Neural cell (in vitro differentiated cells): ENCODE measurements at regions not wholly inside any gene's neighbourhood (a gene's known extent, or its start where the extent isn't known, plus 50 kb on each side); places are given as distances from the start of the nearest gene placed in this dataset.

Experiments
- H2AFZ ChIP-seq: fragments of 200-600, 300-800 bp; sonication (generic), shearing (Covaris generic); 2 replicates; pipeline ENCODE4 v1.6.0; 2014; ENCODE audit warnings: low read depth, mild to moderate bottlenecking, antibody characterized with exemption, low read length, moderate library complexity
- H3F3A ChIP-seq: fragments of 200-600 bp; shearing (Covaris generic); 2 replicates; pipeline ENCODE4 v1.6.1; 2016; ENCODE audit warnings: mild to moderate bottlenecking, moderate library complexity, mixed read lengths, antibody characterized with exemption, low read length; ENCODE audit not compliant: insufficient read depth, poor library complexity, severe bottlenecking
- H3K27ac ChIP-seq: fragments of 200-600, 300-800 bp; sonication (generic), shearing (Covaris generic); 2 replicates; pipeline ENCODE4 v1.5.1; 2014; ENCODE audit warnings: mild to moderate bottlenecking, low read length, moderate library complexity
- H3K27me3 ChIP-seq: fragments of 300-800, 200-600 bp; sonication (generic), shearing (Covaris generic); 2 replicates; pipeline ENCODE4 v1.6.0; 2014; ENCODE audit warnings: mild to moderate bottlenecking, low read depth, low read length, moderate library complexity; ENCODE audit not compliant: insufficient read depth
- H3K36me3 ChIP-seq: fragments of 300-800, 200-600 bp; sonication (generic), shearing (Covaris generic); 2 replicates; pipeline ENCODE4 v1.5.1; 2014; ENCODE audit warnings: mild to moderate bottlenecking, antibody characterized with exemption, low read length, moderate library complexity; ENCODE audit not compliant: insufficient read depth
- H3K4me2 ChIP-seq: fragments of 300-800, 200-600 bp; sonication (generic), shearing (Covaris generic); 2 replicates; pipeline ENCODE4 v1.6.0; 2014; ENCODE audit warnings: mild to moderate bottlenecking, low read length
- H3K4me3 ChIP-seq: fragments of 300-800, 200-600 bp; sonication (generic), shearing (Covaris generic); 2 replicates; pipeline ENCODE4 v1.5.1; 2014; ENCODE audit warnings: mild to moderate bottlenecking, low read length, moderate library complexity
- H3K79me2 ChIP-seq: fragments of 200-600 bp; shearing (Covaris generic); replicated peaks from 2 replicates; pipeline ENCODE4 v1.6.0; 2014; ENCODE audit warnings: mild to moderate bottlenecking, low read length, moderate library complexity; ENCODE audit not compliant: insufficient read depth
- H3K9ac ChIP-seq: fragments of 300-800, 200-600 bp; sonication (generic), shearing (Covaris generic); 2 replicates; pipeline ENCODE4 v1.6.1; 2016; ENCODE audit warnings: mild to moderate bottlenecking, low read length, mixed read lengths
- H3K9me2 ChIP-seq: fragments of 200-600 bp; shearing (Covaris generic); 2 replicates; pipeline ENCODE4 v1.6.1; 2016; ENCODE audit warnings: mild to moderate bottlenecking, low read length, mixed read lengths; ENCODE audit not compliant: insufficient read depth
- H3K9me3 ChIP-seq: fragments of 200-600, 300-800 bp; sonication (generic), shearing (Covaris generic); 2 replicates; pipeline ENCODE4 v1.6.1; 2016; ENCODE audit warnings: mild to moderate bottlenecking, mixed run types, low read length, moderate library complexity, mixed read lengths
- H4K20me1 ChIP-seq: fragments of 200-600 bp; shearing (Covaris generic); 2 replicates; pipeline ENCODE4 v1.6.1; 2016; ENCODE audit warnings: mild to moderate bottlenecking, mixed run types; ENCODE audit not compliant: insufficient read depth
- CTCF ChIP-seq: fragments of 450-650 bp; IDR thresholded peaks from 2 replicates; pipeline ENCODE4 v1.5.1; 2014; ENCODE audit warnings: antibody characterized with exemption, mild to moderate bottlenecking, moderate library complexity; ENCODE audit not compliant: poor library complexity, severe bottlenecking
- EP300 ChIP-seq: fragments of 450-650 bp; conservative IDR thresholded peaks from 2 replicates; pipeline ENCODE4 v1.6.1; 2014; ENCODE audit warnings: antibody characterized with exemption, mild to moderate bottlenecking, moderate library complexity; ENCODE audit not compliant: poor library complexity, severe bottlenecking
- EZH2 ChIP-seq: fragments of 200-600, 300-800 bp; shearing (Covaris generic), sonication (generic); IDR thresholded peaks from 2 replicates; pipeline ENCODE4 v1.6.1; 2014; ENCODE audit warnings: antibody characterized with exemption, low read length, borderline replicate concordance, mild to moderate bottlenecking; ENCODE audit not compliant: insufficient read depth, poor library complexity, severe bottlenecking
- MXI1 ChIP-seq: fragments of 450-650 bp; conservative IDR thresholded peaks from 2 replicates; pipeline ENCODE4 v1.6.1; 2014; ENCODE audit warnings: antibody characterized with exemption, mild to moderate bottlenecking; ENCODE audit not compliant: poor library complexity, severe bottlenecking
- RAD21 ChIP-seq: fragments of 450-650 bp; conservative IDR thresholded peaks from 2 replicates; pipeline ENCODE4 v1.6.1; 2014; ENCODE audit warnings: antibody characterized with exemption, mild to moderate bottlenecking, moderate library complexity
- TAF1 ChIP-seq: IDR thresholded peaks from 2 replicates; pipeline ENCODE4 v1.6.1; 2012; ENCODE audit warnings: low read depth

- H3K9me2 ChIP-seq, result no peaks in the 10 kb centered on the region
- no peaks in the 10 kb centered on the region for H4K20me1 ChIP-seq
Observed at GRCh38 chr2:226017537-226017936, 618.0 kb downstream of the NYAP2 start.

GRCh38 chr2:226017107-226017506 lies 617.6 kb downstream of the NYAP2 start:
- Histone ChIP-seq H3K9ac (no peak overlapping the region), H3F3A (no peaks in the 10 kb centered on the region)

More at GRCh38 chr2:226017537-226017936, 618.0 kb downstream of the NYAP2 start:
- H3F3A ChIP-seq, result no peaks in the 10 kb centered on the region
- H3K36me3 ChIP-seq, result no peaks in the 10 kb centered on the region
- TF ChIP-seq CTCF (no peak), MXI1 (no peak), EZH2 (no peak), EP300 (no peak), RAD21 (no peak)
- H3K27me3 ChIP-seq, result no peaks in the 10 kb centered on the region
- no peaks in the 10 kb centered on the region for H3K9me3 ChIP-seq
- H3K9ac ChIP-seq, result no peak overlapping the region
- no peak overlapping the region for H3K27ac ChIP-seq
- H2AFZ ChIP-seq, result no peak overlapping the region
- H3K79me2 ChIP-seq, result no peaks in the 10 kb centered on the region
- no peak overlapping the region for H3K4me2 ChIP-seq
- H3K4me3 ChIP-seq, result no peak overlapping the region

More at GRCh38 chr2:226017107-226017506, 617.6 kb downstream of the NYAP2 start:
- H3K9me2 ChIP-seq, result no peaks in the 10 kb centered on the region
- H4K20me1 ChIP-seq, result no peaks in the 10 kb centered on the region
- no peak overlapping the region for H3K4me3 ChIP-seq
- TF ChIP-seq MXI1 (no peak), TAF1 (no peak), CTCF (no peak)
- H3K36me3 ChIP-seq, result no peaks in the 10 kb centered on the region
- no peaks in the 10 kb centered on the region for H3K79me2 ChIP-seq
- no peak overlapping the region for H3K4me2 ChIP-seq
- no peak overlapping the region for H2AFZ ChIP-seq
- H3K9me3 ChIP-seq, result no peaks in the 10 kb centered on the region
- no peaks in the 10 kb centered on the region for H3K27me3 ChIP-seq
- H3K27ac ChIP-seq, result no peak overlapping the region
